ENCODE measurements at regions not wholly inside any gene's neighbourhood (a gene's known extent, or its start where the extent isn't known, plus 50 kb on each side); places are given as distances from the start of the nearest gene placed in this dataset.
"Not testable (repeated sequence)": the region's sequence is repeated elsewhere in the genome, so short reads cannot be mapped to it uniquely, and the experiment has no call there.

GRCh38 chr1:99444211-99444927 lies 180.1 kb downstream of the PLPPR4 start:
- WGBS (ENCODE audit: insufficient coverage), result 100% methylated on average over 1 of the region's 6 CpGs
- intact Hi-C loops (cut with micrococcal nuclease), result not testable (repeated sequence)

DNA sequence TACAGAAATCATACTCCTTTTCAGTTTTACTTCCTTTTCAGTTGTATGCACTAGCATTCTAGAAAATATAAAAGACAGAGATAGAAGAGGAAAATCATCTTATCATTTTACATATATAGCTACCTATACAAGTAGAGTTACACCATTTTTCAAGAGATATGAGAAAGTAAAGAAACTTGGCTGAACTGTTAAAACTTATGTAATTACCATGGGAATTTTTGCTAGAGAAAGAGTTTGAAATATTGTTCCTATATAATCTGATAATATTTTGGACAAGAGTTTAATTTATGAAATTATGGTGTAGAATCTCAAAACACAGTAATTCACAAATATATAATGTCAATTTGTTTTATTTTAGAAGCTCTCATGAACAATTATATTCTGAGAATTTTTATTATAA lies 180.8 kb downstream of the PLPPR4 start:
- H3K36me3 ChIP-seq (replicated peaks in 1 of 2; ENCODE audit: control insufficient read depth in 1 of 2, insufficient read depth in 2 of 2, low read length in 2 of 2), result no peaks in the 10 kb centered on the region
- H3K27ac ChIP-seq (ENCODE audit: low read depth in 1 of 2, low read length in 2 of 2), result no peak overlapping the region
- no peak overlapping the region for H2AFZ ChIP-seq (ENCODE audit: insufficient read depth, low read depth, low read length, poor library complexity, severe bottlenecking)
- Mint-ChIP-seq H3K27me3 (ENCODE audit: low read depth in 3 of 3) (no peaks in the 10 kb centered on the region), H3K27ac (no peak overlapping the region), H3K4me3 (no peak overlapping the region), H3K4me1 (peaks cover 8% of the 10 kb centered on the region), H3K9me3 (peaks cover 0 to 5% (median 2%) of the 10 kb centered on the region in 7 donors), H3K36me3 (no peaks in the 10 kb centered on the region)
- no peaks in the 10 kb centered on the region for H3K9me3 ChIP-seq (replicated peaks in 1 of 2; ENCODE audit: control insufficient read depth in 1 of 2, insufficient read depth in 1 of 2, low read length in 2 of 2)
- H3K4me2 ChIP-seq (replicated peaks; ENCODE audit: extremely low read depth, low read length, poor library complexity, severe bottlenecking), result no peak overlapping the region
- no peak overlapping the region for H3K4me3 ChIP-seq (replicated peaks in 1 of 3; ENCODE audit: low read depth in 2 of 3, low read length in 3 of 3)
- no peak overlapping the region for H3K9ac ChIP-seq (ENCODE audit: insufficient read depth, low read length, poor library complexity, severe bottlenecking)
- intact Hi-C loops (cut with micrococcal nuclease), result no loop called here
- H3K79me2 ChIP-seq (ENCODE audit: insufficient read depth, low read length), result no peaks in the 10 kb centered on the region
- H4K20me1 ChIP-seq (ENCODE audit: insufficient read depth, low read length), result no peaks in the 10 kb centered on the region
- TF ChIP-seq CTCF (IDR thresholded peaks at IDR 0.05), result no peak
- H3K27me3 ChIP-seq (ENCODE audit: control insufficient read depth in 2 of 2, insufficient read depth in 2 of 2, low read length in 2 of 2), result no peaks in the 10 kb centered on the region
- DNase-seq, result no peak
- peaks cover 0 to 5% of the 10 kb centered on the region in 2 donors for H3K4me1 ChIP-seq (ENCODE audit: control insufficient read depth in 1 of 2, insufficient read depth in 2 of 2, low read length in 2 of 2)

More at GRCh38 chr1:99444211-99444927, 180.1 kb downstream of the PLPPR4 start:
- not testable (repeated sequence) for H3K4me1 Mint-ChIP-seq; H3K4me1 ChIP-seq (ENCODE audit: control insufficient read depth in 1 of 2, insufficient read depth in 2 of 2, low read length in 2 of 2); H3K9me3 ChIP-seq (replicated peaks in 1 of 2; ENCODE audit: control insufficient read depth in 1 of 2, insufficient read depth in 1 of 2, low read length in 2 of 2); H3K4me3 Mint-ChIP-seq; H3K9ac ChIP-seq (ENCODE audit: insufficient read depth, low read length, poor library complexity, severe bottlenecking); H3K27ac ChIP-seq (ENCODE audit: low read depth in 1 of 2, low read length in 2 of 2); H3K4me2 ChIP-seq (replicated peaks; ENCODE audit: extremely low read depth, low read length, poor library complexity, severe bottlenecking); H3K27ac Mint-ChIP-seq; H3K79me2 ChIP-seq (ENCODE audit: insufficient read depth, low read length); H3K36me3 Mint-ChIP-seq; H3K36me3 ChIP-seq (replicated peaks in 1 of 2; ENCODE audit: control insufficient read depth in 1 of 2, insufficient read depth in 2 of 2, low read length in 2 of 2); H3K9me3 Mint-ChIP-seq; H3K27me3 ChIP-seq (ENCODE audit: control insufficient read depth in 2 of 2, insufficient read depth in 2 of 2, low read length in 2 of 2); H3K4me3 ChIP-seq (replicated peaks in 1 of 3; ENCODE audit: low read depth in 2 of 3, low read length in 3 of 3); H2AFZ ChIP-seq (ENCODE audit: insufficient read depth, low read depth, low read length, poor library complexity, severe bottlenecking); H4K20me1 ChIP-seq (ENCODE audit: insufficient read depth, low read length); H3K27me3 Mint-ChIP-seq (ENCODE audit: low read depth in 3 of 3); DNase-seq

Data from CD14-positive monocyte (primary cell).